Heart left ventricle (tissue), 13 donors: ENCODE measurements at regions not wholly inside any gene's neighbourhood (a gene's known extent, or its start where the extent isn't known, plus 50 kb on each side); places are given as distances from the start of the nearest gene placed in this dataset.

Experiments used
- POLR2A ChIP-seq, 2 donors: fragments of 450-650 bp; IDR thresholded peaks; one replicate each; pipeline ENCODE4 v1.6.1; 2017; ENCODE audit warnings: antibody characterized with exemption in 2 of 2, mild to moderate bottlenecking in 2 of 2, moderate library complexity in 2 of 2
- TF ChIP-seq, protein P1 (sequence below), 12 donors: fragments of 200-600 bp; sonication (generic) in 4 of 12; IDR thresholded peaks; one replicate each; pipeline versions ENCODE4 v1.5.0 to v1.8.0; 2018 to 2022; ENCODE audit warnings: antibody characterized with exemption in 12 of 12, mild to moderate bottlenecking in 5 of 12
- donor health status: ischemic (EF 13 %, LVEDD 7.1; RV severe dilation, severe dysfunction).
- donor health status: DM: no; HTN: yes; CAD: no.
- donor health status: DM: no; HTN: no; CAD: no.
- donor health status: ischemic (EF 25% LVEDD 6.9; RV normal size, moderate dysfunction).
- donor health status: ischemic (EF 25% LVEDD 5.7; RV mildly dilated, moderate dysfunction).
- donor health status: ischemic (EF 35%, LVEDD 5.7; RV mildly dilated, moderate dysfunction).
- donor health status: nonischemic (EF 11% LVEDD 7.7; RV severe dilation, severe dysfunction).
- donor health status: DM: yes; HTN: yes; CAD: no.
- donor health status: PGD.
- donor health status: ischemic (EF 29% LVEDD 5.4; RV normal size, mild dysfunction).
- donor health status: nonischemic (EF 23%, LVEDD 6.1; RV moderate dilation, normal function).

DNA sequence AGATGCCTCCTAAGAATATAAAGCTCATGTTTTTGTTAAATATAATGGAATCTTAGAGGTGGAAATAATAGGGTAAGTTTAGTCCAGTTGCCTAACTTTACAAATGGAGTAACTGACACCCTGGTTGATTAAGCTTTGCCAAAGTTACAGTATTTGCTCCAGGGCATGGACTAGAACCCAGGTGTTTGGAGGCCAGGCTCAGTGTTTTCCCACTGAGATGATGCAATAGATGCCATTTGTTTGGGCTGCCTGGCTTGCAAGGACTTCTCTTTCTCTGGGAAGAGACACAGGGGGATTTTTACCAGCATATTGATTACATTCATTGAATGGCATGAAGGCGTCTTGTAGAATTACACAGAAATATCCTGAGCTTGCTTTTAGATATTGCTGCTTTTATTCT is 397.8 kb downstream of the SLC4A3 start:
- TF ChIP-seq POLR2A (IDR thresholded peaks at IDR 0.05), result no peak
- TF ChIP-seq, protein P1, sequence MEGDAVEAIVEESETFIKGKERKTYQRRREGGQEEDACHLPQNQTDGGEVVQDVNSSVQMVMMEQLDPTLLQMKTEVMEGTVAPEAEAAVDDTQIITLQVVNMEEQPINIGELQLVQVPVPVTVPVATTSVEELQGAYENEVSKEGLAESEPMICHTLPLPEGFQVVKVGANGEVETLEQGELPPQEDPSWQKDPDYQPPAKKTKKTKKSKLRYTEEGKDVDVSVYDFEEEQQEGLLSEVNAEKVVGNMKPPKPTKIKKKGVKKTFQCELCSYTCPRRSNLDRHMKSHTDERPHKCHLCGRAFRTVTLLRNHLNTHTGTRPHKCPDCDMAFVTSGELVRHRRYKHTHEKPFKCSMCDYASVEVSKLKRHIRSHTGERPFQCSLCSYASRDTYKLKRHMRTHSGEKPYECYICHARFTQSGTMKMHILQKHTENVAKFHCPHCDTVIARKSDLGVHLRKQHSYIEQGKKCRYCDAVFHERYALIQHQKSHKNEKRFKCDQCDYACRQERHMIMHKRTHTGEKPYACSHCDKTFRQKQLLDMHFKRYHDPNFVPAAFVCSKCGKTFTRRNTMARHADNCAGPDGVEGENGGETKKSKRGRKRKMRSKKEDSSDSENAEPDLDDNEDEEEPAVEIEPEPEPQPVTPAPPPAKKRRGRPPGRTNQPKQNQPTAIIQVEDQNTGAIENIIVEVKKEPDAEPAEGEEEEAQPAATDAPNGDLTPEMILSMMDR (IDR thresholded peaks at IDR 0.05), result no peak
